ENCODE measurements at regions not wholly inside any gene's neighbourhood (a gene's known extent, or its start where the extent isn't known, plus 50 kb on each side); places are given as distances from the start of the nearest gene placed in this dataset.

DNA sequence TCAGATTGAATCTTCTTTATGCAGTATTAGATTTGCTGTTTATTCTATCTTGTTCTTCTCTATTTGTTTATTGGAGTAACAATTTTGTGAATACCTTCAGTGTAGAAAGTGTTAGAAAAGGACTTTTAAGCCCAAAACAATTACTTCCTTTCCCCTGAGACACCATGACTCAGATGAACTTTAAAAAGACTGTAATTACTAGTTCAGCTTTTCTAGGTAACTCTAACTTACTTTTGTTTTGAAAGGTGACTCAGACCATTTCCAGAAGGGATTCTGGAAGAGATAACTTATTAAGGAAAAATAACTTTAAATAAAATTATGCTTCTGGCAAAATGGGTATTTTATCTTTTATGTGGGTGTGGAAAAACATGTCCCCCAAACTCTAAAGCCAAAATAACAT is 561.5 kb upstream of the PCDH10 start:
- TF ChIP-seq CTCF (IDR thresholded peaks at IDR 0.05; ENCODE audit: low read length, missing control alignments) = no peak
- DNase-seq (ENCODE audit: low read depth) = peak; percentile 35
- no peak overlapping the region for H3K4me3 ChIP-seq (replicated peaks; ENCODE audit: low read depth, low read length)

GRCh38 chr4:132592340-132592739 is 556.8 kb upstream of the PCDH10 start:
- no peak for DNase-seq (ENCODE audit: low read depth)
- TF ChIP-seq CTCF (IDR thresholded peaks at IDR 0.05; ENCODE audit: low read length, missing control alignments) = no peak
- no peak overlapping the region for H3K4me3 ChIP-seq (replicated peaks; ENCODE audit: low read depth, low read length)

GRCh38 chr4:132592850-132593249 is 556.2 kb upstream of the PCDH10 start:
- TF ChIP-seq CTCF (IDR thresholded peaks at IDR 0.05; ENCODE audit: low read length, missing control alignments) = no peak

GRCh38 chr4:132593717-132594400 is 555.2 kb upstream of the PCDH10 start:
- H3K4me3 ChIP-seq (replicated peaks; ENCODE audit: low read depth, low read length) = no peak overlapping the region
- TF ChIP-seq CTCF (IDR thresholded peaks at IDR 0.05; ENCODE audit: low read length, missing control alignments) = no peak
- DNase-seq (ENCODE audit: low read depth) = peak; percentile 11

More at GRCh38 chr4:132592850-132593249, 556.2 kb upstream of the PCDH10 start:
- no peak overlapping the region for H3K4me3 ChIP-seq (replicated peaks; ENCODE audit: low read depth, low read length)
- no peak for DNase-seq (ENCODE audit: low read depth)

DNA sequence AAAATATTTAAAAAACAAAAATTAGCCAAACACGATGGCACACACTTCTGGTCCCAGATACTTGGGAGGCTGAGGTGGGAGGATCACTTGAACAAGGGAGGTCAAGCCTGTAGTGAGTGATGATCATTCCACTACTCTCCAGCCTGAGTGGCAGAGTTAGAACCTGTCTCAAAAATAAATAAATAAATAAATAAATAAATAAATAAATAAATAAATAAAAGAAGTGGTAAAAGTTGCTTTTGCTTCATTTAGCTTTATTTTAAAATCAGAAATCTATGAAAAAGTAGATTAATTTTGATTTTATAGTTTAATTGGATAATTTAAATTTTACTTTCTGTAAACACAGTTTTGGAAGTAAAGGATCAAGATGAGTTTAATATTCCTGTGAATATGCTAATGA is 552.9 kb upstream of the PCDH10 start:
- TF ChIP-seq CTCF (IDR thresholded peaks at IDR 0.05; ENCODE audit: low read length, missing control alignments) = no peak
- no peak for DNase-seq (ENCODE audit: low read depth)
- no peak overlapping the region for H3K4me3 ChIP-seq (replicated peaks; ENCODE audit: low read depth, low read length)

DNA sequence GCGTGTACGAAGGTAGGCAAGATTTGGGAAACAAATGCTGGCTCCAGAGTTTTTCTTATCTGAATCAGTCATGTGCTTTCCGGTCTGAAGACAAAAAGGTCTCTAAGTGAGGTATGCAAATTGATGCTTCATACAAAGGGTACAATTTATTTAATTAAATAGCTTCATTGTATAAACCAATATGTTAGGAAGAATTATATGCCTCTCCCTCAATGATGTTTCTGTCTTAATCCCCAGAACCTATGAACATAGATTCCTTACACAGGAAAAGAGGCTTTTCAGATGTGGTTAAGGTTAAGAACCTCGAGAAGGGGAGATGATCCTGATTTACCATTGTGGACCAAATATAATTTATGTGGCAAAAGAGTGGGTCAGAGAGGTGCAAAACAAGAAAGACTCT is 543.5 kb upstream of the PCDH10 start:
- DNase-seq (ENCODE audit: low read depth) = no peak
- TF ChIP-seq CTCF (IDR thresholded peaks at IDR 0.05; ENCODE audit: low read length, missing control alignments) = no peak
- H3K4me3 ChIP-seq (replicated peaks; ENCODE audit: low read depth, low read length) = no peak overlapping the region

GRCh38 chr4:132614682-132615081 is 534.4 kb upstream of the PCDH10 start:
- DNase-seq (ENCODE audit: low read depth) = peak; percentile 29

More at GRCh38 chr4:132614682-132615081, 534.4 kb upstream of the PCDH10 start:
- peak; percentile 45 for TF ChIP-seq CTCF (IDR thresholded peaks at IDR 0.05; ENCODE audit: low read length, missing control alignments)
- no peak overlapping the region for H3K4me3 ChIP-seq (replicated peaks; ENCODE audit: low read depth, low read length)
